HG03025 (cell line): ENCODE measurements at regions not wholly inside any gene's neighbourhood (a gene's known extent, or its start where the extent isn't known, plus 50 kb on each side); places are given as distances from the start of the nearest gene placed in this dataset.

Experiments used
- ATAC-seq: cut with Tn5 transposase; IDR thresholded peaks from one replicate; pipeline ENCODE4 v1.9.1; 2021; ENCODE audit warnings: mild to moderate bottlenecking, moderate library complexity; ENCODE audit not compliant: unreplicated experiment, low FRiP score

DNA sequence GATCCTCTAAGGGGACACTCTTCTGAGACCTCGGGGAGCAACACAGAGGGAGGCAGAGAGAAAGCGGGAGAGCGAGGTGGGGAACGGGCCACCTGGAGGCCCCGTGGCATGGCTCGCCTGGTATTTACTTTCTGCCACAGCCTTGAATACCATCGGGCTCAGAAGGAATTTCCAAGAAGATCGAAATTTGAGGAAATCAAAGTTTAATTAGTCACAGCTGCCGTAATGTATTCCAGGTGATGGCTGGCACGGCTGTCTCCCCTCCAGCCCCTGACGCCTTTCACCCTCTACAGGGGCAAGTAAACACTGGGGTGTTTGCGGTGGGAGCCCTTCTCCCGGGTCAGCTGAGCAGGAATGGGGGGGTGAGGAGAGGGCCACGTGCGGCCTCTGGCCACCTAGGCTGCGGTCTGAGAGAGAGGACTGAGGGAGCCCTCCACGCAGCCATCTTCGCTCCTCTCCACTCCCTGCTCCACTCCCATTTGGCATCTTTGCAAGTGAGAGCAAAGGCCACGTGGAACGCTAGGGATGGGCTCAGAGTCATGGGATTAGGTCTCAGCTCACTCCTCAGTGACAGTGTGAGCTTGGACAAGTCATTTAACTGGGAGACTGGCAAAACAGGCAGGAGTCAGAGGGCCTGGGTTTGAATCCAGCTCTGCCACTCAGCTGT lies 125.2 kb downstream of the SYF2 start:
- ATAC-seq = no peak

DNA sequence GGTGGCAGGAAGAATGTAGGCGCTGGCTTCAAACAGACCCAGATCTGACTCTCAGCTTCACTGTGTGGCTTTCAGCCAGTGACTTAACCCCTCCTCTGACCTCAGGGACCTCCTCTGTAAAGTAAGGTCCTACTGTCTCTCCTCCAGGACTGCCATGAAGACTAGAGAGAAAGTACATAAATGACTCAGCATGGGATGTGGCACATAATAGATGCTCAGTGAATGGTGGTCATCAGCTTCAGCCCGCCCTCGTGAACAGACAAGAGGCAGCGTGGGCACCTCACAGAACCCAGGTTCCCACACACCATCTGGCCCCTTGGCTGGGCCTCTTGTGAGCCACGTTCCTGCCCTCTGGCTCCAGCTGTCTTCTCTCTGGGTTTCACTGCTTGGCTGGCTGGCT lies 126.0 kb downstream of the SYF2 start:
- ATAC-seq = no peak

DNA sequence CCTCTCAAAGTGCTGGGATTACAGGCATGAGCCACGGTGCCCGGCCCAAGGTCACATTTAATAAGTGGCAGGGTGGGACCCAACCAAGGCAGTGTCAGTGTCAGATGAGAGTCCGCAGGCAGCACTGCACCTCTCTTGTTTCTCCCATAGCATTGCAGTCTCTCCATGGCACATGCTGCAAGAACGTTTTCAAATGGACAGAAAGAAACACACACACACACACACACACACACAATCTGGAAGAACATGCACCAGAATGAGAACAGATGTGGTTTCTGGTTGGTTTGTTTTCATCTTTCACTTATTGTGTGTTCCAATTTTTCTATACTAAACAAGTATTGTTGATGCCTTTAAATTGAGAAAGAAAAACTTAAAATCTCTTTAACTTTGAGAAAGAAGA lies 126.5 kb downstream of the SYF2 start:
- ATAC-seq = no peak

DNA sequence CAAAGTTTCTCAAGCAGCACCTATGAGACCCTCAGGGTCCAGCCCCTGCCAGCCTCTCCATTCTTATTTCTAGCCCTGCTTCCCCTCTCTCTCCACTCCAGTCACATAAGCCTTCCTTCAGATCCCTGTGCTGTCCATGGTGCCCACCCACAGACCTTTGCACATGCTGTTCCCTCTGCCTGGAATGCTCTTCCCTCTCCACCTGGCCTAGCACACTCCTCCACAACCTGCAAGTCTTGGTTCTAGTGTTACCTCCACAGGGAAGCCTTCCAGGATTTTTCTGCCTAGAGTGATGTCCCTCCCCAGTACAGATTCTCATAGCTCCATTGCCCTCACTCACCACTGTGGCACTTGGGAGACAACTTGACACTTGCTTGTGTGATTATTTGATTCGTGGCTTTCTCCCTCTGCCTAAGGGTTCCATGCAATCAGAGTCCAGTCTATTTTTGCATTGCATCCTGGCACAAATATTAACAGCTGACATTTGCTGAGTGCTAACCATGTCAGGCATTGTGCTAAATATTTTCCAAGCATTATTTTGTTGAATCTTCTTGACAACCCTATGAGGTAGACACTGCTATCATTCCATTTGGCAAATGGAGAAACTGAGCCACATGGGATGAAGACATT lies 127.3 kb downstream of the SYF2 start:
- no peak for ATAC-seq

DNA sequence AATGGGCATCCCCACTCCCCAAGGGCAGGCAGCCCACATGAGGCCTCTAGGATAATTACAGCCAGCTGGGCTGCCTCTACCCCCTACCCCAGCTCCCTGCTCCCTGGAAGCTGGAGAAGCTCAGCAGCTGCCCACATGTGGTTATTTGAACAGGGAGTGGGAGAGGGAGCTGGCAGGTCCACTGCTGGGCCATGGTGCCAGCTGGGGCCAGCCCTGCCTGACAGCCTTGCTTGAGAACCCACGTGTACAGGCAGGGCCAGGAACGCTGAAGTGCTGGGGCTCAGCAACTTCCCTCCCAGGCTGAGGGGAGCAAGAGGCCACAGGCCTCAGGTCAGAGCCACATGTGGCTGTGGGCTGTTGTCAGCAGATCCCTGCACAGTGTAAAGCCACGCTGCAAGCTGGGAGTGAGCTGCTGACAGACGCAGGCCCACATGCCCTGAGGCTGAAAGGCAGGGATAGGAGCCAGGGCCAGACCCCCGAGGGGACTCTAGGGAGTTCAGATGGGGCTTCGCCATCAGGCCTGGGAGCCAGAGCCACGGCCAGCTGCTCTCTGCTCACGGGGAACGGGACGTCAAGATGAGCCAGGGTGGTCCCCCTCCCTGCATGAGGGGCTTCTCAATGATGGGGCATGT lies 129.0 kb downstream of the SYF2 start:
- ATAC-seq = no peak

DNA sequence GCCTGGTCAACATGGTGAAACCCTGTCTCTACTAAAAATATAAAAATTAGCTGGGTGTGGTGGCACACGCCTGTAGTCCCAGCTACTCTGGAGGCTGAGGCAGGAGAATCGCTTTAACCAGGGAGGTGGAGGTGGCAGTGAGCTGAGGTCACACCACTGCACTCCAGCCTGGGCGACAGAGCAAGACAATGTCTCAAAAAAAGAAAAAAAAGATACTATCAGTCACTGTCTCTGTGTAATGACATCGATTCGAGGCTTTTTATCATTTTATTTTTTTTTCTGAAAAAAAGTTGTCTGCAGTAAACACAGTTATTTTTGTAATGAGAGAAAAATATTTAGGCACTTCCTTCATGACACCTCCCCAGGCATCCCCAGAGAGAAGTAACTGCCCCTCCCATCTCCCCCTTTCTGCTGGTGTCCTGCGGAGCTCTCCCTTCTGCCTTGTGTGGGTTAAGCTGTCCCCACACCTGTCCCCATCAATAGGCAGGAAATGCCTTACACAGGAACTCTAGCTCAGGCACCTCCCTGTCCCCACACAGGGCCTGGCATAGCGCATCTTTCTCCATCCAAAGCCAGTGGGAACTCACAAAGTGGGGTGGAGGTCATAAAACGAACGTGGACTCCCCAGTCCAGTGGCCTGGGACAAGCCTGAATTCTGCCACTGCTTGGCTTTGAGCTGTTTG lies 132.0 kb downstream of the SYF2 start:
- no peak for ATAC-seq

DNA sequence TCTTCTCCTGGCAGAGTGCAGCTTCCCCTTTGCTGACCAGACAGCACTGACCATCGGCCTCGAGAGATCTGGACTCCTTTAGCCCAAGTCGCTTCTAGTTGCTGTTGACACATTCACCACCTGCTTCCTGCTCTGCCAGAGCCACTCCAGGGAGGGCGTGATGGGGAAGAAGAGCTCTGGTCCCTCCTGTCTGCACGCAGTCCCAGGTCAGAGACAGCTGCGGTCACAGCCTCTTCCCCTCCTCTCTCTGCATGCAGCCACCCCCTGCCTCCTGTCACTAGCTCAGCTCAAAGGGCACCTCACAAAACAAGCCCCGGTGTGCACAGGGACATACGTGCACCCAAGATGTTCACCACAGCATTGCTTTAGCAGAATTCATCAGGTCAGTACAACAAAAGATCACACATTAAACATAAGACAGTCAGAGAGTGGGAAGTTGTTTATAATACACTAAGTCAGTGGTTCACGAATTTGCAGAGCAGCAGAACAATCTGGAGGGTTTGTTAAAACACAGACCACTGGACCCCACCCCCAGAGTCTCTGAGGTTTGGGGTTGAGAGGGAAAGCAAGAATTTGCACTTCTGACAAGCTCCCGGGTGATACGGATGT lies 132.9 kb downstream of the SYF2 start:
- ATAC-seq = no peak

DNA sequence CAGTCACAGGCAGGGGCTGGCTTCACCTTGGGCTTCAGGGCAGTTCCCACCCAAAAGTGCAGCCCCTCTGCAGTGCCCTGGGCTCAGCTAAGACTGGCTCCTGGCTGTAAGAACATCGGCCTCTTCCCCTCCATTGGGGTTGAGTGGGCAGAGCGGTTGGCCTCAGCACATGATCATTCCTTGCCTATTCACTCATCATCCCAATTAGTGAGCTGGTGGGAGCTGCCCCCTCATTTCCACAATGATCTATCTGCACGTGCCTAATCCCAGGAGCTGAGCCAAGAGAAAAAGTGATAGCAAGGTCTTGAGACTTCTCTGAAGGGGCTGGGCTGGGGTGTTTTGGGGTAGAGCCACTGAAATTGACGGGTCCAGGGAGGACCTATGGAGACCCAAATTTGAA lies 133.6 kb downstream of the SYF2 start:
- ATAC-seq = no peak

DNA sequence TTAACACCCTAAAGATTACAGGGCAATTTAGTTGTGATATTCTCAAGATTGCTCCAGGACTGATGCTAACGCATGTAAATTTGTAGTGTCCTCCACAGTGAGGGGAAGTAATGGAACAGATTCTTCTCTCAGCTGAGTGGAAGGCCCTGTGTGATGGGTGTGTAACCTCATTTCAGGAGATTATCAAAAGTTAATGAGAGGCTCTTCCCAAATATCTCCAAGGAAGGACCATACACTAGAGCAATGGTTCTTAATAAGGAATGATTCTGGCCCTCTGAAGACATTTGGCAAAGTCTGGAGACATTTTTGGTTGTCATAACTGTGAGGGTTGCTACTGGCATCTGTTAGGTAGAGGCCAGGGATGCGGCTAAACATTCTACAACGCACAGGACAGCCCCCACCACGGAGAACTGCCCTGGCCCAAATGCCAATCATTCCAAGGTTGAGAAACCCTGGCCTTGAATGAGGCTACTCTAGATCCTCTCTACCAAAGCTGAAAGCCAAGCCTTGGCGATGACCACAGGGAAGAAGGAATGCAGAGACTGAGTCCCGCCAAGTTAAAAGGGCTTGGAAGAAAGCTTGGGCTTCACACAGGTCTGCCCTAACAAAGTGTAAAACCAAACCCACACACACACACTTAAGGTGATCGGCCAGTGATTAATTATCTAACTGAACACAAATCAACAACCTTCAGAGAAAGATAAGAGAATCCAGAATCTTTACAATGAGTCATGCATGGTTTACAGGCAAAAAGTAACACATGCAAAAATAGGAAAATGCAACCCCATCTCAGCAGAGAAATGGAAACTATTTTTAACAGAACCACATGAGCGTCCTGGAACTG lies 135.8 kb downstream of the SYF2 start:
- ATAC-seq = no peak

DNA sequence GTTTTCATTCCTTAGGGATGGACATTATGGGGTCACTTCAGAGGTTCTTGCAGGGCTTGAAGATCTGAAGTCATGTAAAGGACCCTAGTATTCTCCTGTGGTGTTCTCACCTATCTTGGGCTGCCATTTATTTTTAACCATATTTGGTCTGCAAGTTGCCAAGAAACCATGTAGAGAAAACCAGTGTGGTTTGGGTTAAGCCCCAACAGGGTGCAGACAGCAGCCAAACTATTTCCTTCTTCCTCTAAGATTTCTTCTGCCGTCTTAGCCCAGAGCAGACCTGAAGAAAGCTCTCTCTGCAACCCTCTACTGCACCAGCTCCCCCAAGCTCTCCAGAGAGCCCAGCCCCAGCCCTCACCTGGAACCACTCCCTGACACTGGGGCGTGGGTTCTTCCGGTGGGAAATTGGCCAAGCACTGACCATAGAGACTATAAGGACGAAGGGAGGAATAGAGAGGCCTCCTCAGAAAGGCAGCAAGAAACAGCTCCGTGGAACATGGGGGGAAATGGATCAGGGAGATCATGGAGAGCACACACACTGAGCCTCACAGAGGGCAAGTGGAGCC lies 136.6 kb downstream of the SYF2 start:
- ATAC-seq = no peak

DNA sequence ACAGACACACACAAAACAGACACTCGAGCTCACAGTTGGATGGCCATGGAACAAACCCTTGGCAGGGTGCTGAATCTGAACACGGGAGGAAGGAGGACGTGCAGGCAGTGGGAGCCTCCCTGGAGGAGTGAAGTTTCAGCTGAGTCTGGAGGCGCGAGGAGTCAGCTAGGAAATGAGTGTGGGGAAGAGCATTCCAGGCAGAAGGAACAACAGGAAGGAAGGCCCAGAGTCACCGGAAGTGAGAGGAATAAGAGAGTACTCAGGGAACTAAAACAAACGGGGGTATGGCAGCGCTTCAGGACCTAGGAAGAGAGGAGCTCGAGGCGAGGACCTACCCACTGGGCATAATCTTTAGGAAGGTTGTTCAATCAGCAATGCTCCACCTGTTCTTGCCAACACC lies 137.3 kb downstream of the SYF2 start:
- no peak for ATAC-seq

DNA sequence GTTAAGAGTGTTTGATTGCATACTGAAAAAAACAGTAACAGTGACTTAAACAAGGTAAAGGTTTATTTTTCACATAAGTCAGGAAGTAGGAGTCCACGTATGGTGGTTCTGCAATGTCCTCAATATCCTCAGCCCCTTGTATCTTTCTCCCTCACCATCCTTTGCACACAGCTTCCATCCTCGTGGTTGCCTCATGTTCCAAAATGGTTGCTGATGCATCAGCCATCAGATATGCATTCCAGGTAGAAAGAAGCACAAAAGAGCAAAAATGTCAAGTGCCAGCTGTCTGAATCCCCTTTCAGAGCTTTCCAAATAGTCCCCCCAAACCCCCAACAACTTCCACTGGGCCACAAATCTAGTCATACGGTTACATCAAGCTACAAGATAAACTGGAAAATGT lies 138.1 kb downstream of the SYF2 start:
- no peak for ATAC-seq

DNA sequence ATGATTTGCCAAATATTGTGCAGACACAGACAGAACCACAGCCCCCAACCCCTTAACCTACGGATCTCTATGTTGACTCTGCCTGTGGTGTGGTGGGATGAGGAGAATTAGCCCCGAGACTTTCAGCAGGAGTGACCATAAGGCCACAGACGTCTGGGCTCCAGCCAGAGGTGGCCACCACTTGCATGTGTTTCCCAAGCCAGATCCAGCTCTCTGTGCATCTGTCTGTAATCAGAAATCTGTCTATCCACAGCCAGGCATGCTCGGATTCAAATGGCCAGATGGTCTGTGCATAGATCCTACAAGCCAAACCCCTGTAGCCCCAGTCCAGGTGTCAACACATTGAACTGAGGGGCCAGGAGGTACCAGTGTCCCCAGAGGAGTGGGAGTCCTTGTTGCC lies 140.6 kb downstream of the SYF2 start:
- ATAC-seq = no peak

DNA sequence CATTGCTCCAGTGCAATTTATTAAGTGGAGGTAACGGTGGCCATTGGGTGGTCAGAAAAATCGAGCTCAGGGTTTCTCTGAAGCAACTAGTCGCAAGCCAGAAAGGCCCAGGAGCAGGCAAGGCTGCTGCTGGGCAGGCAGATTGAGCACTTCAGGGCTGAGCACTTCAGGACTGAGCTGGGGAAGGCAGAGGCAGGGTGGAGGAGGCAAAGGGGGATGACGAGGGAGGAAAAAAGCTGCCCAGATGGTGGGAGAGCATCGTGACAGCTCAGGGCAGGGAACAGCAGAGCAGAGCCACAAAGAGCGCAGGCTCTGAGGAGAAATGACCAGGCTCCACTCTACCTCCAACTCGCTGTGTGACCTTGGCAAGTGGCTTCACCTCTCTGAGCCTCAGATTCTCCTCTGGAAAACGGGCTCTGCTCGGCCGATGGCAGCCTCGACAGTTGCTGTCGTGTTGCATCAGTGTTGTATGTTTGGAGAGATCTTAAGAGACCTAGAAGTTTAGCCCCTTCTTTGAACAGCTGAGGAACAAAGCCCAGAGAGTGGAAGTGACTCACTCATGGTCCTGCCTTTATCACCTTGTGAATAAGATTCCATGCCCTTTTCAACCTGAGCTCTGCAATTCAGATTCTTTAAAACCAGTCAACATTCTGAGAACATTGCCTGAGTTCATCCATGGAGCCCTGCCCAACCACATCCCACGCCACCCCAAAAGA lies 141.4 kb downstream of the SYF2 start:
- ATAC-seq = no peak

DNA sequence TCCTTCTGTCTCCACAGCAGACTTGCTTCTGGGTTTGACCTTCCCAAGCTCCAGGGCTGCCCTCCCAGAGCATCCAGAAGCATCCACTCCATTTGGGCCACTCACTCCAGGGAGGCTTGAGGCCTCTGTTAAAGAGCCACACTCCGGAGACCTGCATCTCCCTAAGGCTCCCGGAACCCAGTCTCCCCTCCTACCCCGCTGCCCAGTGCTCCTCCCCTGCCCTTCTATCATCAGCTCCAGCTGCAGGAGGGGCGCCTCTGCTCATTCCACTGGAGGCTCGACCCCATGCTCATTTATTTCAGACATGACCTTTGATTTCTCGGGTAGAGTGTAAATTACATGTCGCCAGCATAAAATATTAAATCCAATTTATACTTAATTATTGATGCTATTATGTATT lies 142.5 kb downstream of the SYF2 start:
- no peak for ATAC-seq

DNA sequence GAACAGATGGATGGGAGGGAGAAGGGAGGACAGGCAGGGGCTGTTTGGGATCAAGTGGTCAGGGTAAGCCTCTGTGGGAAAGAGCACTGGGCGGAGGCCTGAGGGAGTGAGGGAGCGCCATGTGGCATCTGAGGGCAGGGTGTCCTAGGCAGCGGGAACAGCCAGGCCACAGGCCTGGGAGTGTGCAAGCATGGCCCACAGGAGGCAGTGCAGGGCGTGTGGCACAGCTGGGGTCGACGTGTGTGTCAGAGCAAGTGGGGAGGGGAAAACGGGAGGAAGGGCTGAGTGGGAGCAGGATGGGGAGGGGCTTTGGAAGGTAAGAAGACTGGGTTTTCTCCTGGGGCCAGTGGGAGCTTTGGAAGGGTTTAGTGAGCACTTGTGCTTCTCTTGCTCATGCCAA lies 143.4 kb downstream of the SYF2 start:
- no peak for ATAC-seq

DNA sequence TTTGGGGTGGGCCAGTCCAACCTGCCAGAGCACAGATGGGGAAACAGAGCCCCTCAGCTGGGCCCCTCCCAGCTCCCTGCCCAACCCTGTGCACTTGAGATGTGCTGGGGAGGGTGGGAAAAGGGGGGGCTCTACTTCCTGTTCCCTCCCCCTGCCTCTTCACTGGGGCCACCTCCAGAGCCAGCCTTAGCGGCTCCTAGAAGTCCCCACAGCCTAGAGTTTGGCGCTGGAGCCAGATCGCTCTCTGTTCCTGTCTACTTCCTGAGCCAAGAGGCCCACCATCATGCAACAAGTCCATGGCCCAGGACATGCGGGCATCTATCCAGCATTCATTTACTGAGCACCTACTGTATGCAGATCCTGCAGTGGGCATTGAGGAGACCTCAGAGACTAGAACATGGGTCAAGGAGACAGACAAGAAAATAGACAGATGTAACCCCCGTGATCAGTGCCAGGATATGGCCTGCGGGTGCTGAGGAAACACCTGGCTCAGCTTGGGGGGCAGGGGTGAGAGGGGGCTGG lies 144.1 kb downstream of the SYF2 start:
- no peak for ATAC-seq

DNA sequence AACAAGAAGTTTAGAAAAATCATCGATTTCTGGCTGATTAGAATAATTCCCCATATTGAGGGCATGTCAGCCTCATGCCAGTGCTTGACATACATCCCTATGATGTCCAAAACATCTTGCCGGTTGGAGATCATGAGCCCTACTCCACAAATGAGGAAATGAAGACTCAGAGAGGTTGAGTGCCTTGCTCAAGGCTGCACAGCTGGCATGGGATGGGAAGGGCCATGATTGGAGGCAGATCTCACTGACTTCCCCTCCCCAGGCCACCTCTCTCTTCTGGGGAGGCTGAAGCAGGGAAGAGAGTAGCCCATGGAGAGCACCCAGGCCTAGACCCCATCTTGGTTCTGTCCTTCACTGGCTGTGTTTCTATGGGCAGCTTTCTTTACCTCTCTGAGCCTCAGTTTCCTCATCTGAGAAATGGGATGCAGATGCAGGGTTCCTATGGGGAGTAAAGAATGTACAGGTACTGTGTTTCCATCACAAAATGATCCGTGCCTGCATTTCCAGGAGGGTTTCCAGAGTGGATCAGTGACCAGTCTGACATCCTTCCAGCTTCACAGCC lies 145.7 kb downstream of the SYF2 start:
- no peak for ATAC-seq

DNA sequence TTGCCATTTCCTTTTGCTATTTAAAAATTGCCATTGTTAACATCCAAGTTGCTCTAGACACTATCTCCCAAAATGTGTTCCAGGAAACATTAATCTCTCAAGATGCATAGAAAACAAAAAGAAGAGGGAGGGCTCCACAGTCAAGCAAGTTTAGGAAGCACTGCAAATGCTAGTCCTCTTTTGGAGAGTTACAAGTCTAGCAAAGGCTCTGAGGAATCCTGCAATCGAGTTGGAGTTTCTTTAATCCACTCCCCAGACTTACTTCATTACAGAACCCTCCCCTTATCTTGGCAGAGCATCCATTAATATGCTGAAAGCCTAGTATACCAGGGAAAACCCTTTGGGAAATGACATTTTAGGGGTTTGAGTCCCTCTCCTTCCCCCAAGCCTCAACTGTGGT lies 147.9 kb downstream of the SYF2 start:
- no peak for ATAC-seq
